HEK293T (cell line): ENCODE measurements at regions not wholly inside any gene's neighbourhood (a gene's known extent, or its start where the extent isn't known, plus 50 kb on each side); places are given as distances from the start of the nearest gene placed in this dataset.

Experiments used
- BHLHE40 ChIP-seq: fragments of 450-650 bp; IDR thresholded peaks from 2 replicates; pipeline ENCODE4 v1.6.1; 2016; ENCODE audit warnings: mild to moderate bottlenecking, moderate library complexity, borderline replicate concordance
- CTBP1 ChIP-seq: fragments of 450-650 bp; IDR thresholded peaks from 2 replicates; pipeline ENCODE4 v1.6.1; 2016; ENCODE audit warnings: borderline replicate concordance
- FOXA1 ChIP-seq: fragments of 450-650 bp; IDR thresholded peaks from 2 replicates; pipeline ENCODE4 v1.6.1; 2016; ENCODE audit warnings: mild to moderate bottlenecking
- FOXM1 ChIP-seq: fragments of 450-650 bp; IDR thresholded peaks from 2 replicates; pipeline ENCODE4 v1.6.1; 2017; ENCODE audit warnings: mild to moderate bottlenecking, borderline replicate concordance
- SP1 ChIP-seq: fragments of 450-650 bp; IDR thresholded peaks from 2 replicates; pipeline ENCODE4 v1.6.1; 2017
- TARDBP ChIP-seq: fragments of 450-650 bp; IDR thresholded peaks from 2 replicates; pipeline ENCODE4 v1.6.1; 2016

- TF ChIP-seq SP1 (no peak), FOXA1 (no peak), CTBP1 (no peak), BHLHE40 (no peak), TARDBP (no peak), FOXM1 (no peak)
These were observed 78.2 kb upstream of the ZNF92 start for GRCh38 chr7:65295409-65295808.
